HG03103 (cell line): ENCODE measurements at regions not wholly inside any gene's neighbourhood (a gene's known extent, or its start where the extent isn't known, plus 50 kb on each side); places are given as distances from the start of the nearest gene placed in this dataset.
A peak's percentile ranks its signal among the peaks of the same experiment; 100 is the strongest.

Source experiments
- ATAC-seq: cut with Tn5 transposase; IDR thresholded peaks from one replicate; pipeline ENCODE4 v1.9.1; 2021; ENCODE audit warnings: low read depth; ENCODE audit not compliant: unreplicated experiment

DNA sequence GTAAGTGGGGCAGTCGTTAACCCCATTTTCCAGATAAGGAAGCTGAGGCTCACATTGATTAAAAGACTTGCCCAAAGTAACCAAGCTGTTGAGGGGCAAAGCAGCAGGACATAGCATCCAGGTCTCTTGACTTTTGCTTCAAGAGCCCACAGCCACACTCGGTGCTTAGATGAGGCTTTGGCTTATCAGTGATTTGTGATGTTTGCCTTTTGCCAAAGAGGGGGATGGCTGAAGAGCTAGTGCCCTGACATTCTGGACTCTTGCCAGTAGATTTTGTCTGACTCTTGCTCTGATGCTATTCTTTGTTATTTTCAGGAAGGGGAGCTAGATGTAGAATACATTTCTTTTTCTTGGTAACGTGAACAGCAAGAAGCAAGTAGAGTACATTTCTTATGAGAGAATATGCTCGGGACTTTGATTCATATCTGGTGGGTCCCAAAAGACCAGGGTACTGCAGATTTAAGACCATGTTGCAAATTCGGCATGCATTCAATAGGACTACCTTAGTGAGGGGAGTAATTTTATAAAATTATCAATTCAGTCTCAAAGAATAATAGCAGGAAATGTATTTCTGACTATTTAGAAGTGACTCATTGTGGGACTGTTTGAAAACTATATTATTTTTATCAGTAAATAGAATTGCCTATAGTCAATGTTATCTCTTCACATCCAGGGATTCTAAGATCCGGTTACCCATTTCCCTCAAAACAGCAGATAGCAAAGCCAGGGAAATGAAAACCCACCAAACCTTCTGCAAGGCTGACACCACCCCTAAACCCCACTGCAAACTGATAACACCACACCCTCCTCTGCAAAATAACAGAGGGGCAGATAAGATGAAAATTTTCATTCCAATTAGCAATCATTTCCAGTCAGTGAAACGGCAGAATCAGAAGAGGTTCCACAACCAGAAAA is 180.0 kb upstream of the BMPER start:
- ATAC-seq, result no peak

DNA sequence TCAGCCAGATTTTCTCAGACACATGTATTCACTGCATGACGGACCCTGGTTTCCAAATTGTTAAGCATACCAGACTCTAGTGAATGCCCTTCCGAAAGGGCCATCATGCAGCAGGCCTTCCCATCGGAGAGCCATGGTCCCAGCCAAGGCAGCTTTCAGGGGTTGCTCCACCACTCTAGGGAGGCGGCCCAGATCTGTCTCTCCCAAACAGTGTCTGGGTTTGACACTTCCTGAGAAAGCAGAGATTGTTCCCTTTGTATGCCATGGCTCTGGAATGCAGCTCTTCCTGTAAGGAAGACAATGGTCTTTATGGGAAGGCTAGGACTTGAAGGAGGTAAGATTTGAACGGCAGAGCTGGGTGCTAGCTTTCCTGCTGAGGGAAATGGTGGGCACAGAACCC is 178.8 kb upstream of the BMPER start:
- no peak for ATAC-seq

DNA sequence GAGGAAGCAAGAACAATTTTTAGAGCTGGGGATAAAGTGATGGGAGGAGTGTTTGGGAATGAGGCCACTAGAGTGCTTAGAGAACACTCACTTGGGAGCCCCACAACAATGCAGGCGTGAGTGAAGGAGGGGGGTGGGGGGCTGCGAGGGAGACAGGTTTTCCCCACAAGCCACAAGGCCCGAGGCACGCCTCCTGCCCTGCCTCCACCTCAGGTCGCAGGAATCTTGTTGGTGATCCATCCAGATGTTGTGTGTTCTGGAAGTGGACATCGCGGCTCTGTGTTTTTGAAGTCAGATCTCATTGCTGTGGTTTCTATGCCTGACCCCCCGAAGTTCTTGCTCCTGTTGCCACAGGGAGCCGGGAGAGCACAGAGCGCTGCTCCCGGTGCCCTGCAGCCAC is 178.0 kb upstream of the BMPER start:
- no peak for ATAC-seq

DNA sequence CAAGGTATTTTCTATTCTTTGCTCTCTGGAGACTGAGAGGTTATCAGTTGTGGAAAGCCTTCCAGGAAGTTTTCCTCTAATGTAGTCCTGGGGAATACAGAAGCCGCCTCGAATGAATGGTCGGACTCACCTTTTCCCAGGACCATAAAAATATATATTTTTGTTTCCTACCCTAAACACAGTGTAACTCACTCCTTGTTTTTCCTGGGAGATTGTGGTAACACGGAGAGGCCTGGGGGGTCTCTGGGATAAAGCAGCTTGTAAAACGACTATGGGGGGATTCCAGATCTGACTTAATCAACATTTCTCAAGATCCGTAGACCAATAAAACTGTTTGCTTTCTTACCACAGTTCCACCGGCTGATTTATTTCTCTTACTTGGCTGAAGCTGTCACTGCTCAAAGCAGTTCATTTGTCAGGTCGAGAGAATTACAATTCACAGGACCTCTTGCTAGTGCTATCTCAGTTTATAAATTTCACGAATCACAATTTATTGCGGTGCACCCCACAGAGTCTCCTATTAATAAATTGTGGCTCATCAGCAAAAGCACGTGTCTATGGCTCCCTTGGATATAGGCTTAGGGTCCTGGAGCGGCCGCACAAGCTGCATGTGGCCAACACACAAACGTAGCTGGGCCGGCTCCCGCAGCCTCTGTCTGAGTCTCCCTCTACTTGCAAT is 176.3 kb upstream of the BMPER start:
- ATAC-seq, result no peak

DNA sequence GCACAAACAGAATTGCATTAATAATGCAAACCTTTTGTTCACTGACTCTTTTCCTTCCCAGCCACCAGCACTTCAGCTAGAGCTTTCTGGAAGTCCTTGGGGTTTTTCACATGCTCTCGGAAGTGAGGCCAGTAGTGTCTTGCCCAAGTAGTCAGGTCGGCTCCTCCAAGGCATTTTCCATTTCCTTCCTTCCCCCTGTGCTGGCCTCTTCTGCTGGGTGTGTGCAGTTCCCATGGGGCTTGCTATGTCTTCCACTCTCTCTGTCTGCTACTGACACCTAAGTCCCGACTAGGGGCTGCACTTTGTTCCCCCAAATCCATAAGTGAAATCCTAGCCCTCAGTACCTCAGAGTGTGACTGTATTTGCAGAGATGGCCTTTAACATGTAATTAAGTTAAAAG is 175.6 kb upstream of the BMPER start:
- no peak for ATAC-seq

DNA sequence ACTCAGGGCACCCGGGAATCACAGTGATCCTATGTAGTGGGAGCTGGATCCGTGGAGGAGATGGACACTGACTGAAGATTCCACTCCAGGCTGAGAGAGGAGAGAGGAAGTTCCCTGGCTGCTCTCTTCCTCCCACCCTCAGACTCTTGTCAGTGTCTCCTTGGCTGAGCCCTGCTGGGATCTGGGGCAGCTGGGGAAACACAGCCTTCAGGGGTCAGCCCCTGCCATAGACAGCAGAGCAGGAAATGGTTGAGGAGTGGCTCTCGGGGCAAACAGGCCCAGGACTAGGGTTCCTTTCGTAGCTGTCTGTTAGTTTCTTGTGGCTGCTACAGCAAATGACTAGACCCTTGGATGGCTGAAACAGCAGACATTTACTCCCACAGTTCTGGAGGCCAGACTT is 174.4 kb upstream of the BMPER start:
- ATAC-seq, result no peak

DNA sequence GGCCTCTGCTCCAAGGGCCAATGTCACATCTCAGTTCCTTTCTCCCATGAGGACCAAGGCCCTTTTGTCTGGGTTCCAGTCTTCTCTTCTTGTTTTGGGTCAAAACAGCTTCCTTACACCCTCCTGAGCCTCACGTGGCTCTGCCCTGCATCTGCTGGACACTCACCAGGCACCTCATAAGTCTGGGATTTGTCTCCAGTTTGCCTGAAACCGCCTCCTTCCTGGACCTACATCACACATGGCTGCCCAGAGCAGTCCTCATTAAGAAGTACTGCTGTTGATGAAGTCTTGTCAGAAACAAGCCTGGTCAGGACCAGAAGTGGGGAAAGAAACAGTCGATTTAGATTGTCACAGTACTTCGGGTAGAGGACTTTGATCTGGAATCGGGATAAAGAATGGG is 173.4 kb upstream of the BMPER start:
- ATAC-seq, result no peak

DNA sequence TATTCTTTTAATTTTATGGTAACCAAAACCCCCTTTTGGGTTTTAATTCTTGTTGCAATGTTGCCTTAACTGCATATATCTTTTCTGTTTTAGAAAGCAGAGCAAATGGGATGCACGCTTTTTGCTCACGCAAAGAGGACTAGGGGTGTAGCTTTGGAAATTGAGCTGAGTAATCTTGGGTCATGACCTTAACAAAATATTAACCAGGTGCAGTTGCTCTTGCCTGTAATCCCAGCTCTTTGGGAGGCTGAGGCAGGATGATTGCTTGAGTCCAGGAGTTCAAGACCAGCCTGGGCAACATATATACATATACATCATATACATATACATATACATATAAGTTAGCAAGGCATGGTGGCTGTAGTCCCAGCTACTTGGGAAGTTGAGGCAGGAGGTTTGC is 172.9 kb upstream of the BMPER start:
- ATAC-seq, result no peak

DNA sequence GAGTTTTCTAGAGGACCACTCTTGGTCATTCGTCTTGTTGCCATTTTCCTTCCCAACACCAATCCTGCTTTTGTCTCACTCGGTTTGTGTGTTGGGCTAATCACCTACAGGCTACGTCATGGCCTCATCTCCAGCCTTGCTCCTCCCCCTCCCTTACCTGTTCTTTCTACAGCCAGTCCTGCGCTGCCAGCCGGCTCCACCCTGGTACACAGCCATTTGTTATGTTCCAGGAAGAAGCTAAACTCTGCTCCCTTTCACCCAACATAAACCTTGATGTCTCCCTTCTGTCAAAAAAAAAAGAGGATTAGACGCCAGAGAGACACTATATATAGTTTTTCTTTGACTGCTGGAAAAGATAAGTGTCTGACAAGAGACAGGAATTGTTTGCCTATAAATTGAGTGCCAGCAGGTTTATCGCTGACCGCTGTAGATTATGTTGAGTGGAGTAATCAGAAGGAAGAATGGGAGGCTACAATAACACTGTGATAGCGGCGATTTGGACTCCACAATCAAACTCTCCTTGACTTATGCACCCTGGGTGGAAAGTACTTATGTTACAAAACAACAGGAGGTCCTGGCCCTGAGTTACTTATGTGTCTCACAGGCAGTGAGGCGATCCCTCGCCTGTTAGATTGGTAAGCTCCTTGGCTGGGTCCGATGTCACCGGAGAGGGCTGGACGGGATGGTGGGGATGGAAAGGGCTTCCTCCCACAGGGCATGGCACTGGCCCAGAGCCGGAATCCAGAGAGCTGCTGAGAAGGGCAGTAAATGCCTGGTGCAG is 171.3 kb upstream of the BMPER start:
- ATAC-seq, result no peak

DNA sequence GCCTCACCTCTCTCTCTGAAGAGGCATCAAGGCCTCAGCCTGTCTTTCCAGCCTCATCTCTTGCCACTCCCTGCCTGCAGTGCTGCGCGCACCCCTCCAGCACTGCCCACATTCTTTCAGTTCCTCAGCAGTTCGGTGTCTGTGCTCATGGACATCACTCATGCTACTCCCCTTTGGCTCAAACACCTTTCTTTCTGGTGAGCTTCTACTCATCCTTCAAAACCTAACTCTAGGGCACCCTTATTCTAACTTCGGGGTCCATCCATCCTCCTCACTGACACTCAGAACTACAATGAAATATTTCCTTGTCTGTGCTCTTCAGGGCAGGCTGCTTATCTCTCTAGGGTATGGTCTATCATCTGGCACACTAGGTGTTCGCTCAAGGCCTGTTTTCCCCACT is 169.9 kb upstream of the BMPER start:
- ATAC-seq, result no peak

DNA sequence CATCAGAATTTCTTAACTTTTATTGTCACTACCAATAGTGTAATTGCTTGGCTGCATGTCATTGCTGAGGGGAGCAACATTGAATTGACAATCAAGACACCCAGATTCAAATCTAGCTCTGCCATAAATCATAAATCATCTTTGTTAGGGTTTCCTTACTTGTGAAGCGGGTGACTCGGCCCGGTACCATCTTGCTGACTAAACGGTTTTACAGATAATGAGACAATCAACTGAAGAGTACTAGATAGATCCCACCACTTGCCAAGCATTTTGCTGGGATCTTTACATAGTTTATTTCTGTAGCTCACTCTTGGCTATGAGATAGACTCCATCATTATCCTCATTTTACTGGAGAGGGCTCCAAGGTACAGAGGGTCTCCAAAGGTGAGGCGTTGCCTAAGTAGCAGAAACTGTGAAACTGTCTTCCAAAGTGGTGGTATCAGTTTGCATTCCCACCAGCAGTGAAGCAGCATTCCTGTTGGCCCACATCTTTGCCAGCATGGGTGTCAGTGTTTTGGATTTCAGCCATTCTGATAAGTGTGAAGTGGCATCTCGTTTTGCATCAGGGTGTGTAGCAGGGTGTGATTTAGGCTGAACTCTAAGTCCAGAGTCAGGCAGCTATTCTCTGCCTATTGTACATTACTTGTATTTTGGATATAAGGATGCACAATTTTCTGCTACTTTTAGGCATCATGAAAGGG is 168.7 kb upstream of the BMPER start:
- ATAC-seq, result no peak

DNA sequence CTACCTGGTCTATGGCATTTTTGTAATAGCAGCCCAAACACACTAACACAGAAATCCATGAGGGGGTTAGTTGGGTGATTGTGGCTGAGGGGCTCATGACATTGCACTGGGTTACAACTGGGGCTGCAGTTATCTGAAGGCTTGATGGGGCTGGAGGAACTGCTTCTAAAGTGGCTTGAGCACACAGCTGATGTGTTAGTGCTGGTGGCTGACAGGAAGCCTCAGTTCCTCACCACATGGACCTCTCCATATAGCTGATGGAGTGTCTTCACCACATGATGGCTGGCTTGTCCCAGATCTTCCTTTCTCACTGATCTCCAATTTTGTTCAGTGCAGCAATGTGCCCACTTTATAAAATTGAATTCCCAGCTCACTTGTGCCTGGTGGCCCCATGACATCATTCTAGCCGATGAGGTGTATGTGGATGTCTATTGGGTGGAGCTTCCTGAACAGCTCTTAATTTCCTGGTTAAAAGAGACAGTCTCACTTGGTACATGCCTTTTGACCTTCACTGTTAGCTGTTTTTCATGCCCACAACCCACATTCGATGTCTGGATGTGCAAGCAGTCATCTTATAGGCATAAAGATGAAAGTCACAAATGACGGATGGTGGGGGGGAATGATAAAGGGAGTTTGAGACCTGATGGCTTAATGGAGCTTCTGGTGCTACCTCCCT is 166.9 kb upstream of the BMPER start:
- no peak for ATAC-seq

DNA sequence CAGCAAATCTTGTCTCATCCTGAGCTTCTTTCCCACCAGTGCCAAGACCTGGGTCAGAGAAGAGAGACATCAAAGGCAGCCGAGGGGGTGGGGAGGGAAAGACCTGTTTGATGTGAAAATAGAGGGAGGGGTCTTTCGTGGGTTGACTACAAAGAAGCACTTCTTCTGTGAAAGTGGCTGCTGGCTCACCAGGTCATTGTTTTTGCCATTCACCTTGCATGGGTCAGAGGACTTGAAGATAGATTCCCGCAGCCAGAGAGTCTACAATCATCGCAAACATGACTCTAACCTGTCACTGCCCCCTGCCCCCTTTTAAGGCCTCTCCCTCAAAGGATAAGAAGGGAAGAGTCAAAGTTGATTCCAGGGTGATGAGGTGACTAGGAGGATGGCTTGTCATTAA is 166.1 kb upstream of the BMPER start:
- ATAC-seq, result no peak

DNA sequence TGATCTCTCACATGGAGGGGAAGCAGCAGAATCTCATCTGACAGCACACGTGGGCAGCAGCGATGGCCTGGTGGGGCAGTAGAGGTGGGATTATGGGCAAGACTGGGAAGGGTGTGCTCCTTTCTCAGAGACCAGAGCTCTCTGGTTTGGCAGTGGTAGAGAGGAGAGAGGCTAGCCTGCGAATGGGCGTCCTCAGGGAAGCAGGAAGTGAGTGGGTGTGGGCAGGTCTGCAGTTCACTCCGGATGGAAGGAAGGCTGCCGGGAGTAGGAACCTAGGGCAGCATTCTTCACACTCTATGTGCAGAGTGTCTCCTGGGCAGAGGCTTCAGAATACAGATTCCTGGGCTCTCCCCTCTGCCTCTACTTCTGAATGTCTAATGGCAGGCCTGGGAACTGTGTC is 162.8 kb upstream of the BMPER start:
- ATAC-seq, result no peak

DNA sequence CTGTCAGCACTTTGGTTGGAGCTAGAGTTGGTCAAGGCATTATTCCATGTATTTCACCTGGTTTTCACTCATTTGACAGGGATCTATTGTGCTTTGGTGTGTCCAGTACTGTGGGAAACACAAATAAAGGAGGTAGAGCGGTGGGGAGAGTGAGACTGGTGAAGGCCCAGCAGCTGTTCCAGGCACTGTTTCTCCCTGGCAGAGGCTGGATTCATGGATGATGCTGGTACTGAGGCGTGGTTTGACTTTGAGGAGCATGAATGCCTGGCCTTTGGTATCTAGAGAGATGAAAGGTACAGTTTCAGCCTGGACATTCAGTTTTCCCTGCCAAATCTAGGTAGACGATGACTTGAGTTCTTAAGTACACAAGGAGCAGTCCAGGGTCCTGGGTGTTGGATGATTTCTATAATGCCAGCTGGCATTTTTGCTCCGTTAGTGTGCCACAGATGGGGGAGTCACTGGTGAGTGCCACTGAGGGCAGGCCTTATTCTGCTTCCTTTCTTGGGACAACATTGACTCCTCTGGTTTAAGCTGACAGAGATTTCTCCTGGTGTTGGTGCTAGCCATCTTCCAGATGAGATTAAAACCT is 162.2 kb upstream of the BMPER start:
- ATAC-seq, result no peak

DNA sequence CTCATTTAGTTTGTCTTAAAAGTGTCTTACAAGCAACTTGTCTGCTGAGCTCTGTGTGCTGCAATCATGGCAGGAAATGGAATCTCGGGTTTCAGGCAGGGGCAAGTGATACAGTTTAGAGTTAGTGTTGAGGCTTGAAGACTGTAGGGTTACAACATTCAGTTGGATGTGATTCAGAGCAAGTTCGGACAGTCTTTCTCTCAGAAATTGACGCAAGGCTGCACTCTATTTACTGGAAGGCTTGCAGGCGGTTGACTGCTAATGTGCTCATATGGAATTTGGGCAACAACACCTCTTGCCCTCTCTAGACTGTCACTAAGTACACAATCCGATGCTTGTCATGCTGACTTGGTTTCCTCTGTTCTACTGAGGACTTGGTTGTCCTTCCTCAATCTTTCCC is 161.7 kb upstream of the BMPER start:
- no peak for ATAC-seq

DNA sequence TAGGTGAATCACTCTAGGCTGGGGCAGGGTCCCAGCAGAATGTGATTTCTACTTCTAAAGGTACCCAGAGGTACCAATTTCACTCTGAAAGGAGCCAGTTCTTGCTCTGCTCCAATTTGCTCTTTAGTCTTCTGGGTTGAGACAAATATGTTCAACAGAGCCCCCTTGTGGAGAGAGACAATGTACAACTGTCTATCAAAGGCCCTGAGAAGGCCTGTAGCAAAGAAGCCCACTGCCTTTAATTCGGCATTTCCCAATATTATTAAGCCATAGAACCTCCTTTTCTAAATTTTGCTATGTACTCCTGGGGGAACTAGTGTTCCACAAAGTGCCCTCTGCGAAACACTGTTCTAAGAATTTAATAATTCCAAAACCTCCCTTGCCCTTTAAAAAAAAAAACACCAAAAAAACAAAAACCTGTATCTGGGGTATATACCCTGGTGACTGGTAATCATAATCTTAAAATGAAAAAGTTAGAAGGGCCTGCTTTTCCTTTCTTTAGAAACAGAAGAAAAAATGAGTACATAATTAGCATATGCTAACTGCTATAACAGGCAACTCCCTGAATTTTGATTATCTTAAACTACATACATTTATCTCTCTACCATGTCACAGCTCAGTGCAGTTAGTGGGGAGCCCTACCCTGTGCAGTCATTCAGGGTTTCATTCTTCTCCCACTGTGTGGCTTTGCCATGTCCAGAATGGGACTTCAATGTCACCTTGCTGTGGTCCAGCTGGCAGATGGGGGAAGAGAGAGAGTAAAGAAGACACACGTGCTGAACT is 160.9 kb upstream of the BMPER start:
- peak; percentile 60 for ATAC-seq

DNA sequence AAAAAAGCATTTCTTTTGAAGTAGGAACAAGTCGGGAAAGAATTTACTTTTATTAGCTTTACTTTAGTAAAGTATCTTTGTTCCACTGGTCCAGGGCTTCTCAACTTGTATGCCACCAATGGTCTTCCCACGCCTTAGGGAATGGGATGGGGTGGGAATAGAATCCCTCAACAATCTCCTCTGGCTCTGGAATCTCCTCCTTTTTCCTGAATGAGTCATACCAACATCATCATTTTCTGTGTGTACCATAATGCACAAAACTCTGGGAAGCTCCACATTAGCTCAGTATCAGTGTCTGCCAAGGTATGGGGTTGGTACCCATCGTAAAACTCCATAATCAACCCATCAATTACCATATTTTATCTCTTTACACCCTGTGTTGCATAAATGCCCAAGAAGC is 159.4 kb upstream of the BMPER start:
- no peak for ATAC-seq

DNA sequence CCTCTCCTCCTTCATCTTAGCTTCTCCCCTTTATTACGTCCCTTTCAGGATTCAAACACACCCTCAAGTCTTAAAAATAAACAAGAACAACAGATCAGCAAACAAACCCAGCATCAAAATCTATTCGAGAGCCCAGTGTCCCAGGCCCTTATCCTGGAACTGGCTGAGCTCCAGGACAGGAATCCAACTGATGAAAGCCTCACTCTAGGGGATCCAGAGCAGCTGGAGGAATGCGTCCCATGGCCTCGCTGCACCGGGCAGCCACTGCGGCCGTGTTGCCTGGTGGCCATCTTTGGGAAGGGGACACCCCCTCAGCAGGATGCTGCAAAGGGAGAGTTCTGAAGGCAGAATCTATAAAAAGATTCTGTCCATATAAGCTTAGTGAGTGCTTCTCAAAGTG is 156.5 kb upstream of the BMPER start:
- no peak for ATAC-seq
